Activated naive CD4-positive, alpha-beta T cell treated with anti-CD3 and anti-CD28 coated beads for 36 hours (primary cell): ENCODE measurements at regions not wholly inside any gene's neighbourhood (a gene's known extent, or its start where the extent isn't known, plus 50 kb on each side); places are given as distances from the start of the nearest gene placed in this dataset.

Experiments used
- CTCF ChIA-PET: fragments of 350-600 bp; sonication (Branson Sonifier 250); formaldehyde crosslinking; loops from one replicate; lab custom pipeline; 2021; ENCODE audit warnings: antibody characterized with exemption; lab: Charles Lee
- DNase-seq: peaks from one replicate; pipeline ENCODE4 v3.0.0-alpha.2; 2020
- H3K27ac Mint-ChIP-seq: one replicate; pipeline ENCODE4 v1.8.0; 2021; ENCODE audit warnings: mild to moderate bottlenecking, mixed read lengths
- H3K27me3 Mint-ChIP-seq: one replicate; pipeline ENCODE4 v1.8.0; 2021; ENCODE audit warnings: low read depth, mixed read lengths
- H3K36me3 Mint-ChIP-seq: one replicate; pipeline ENCODE4 v1.8.0; 2021; ENCODE audit warnings: low read depth, mixed read lengths
- H3K4me1 Mint-ChIP-seq: one replicate; pipeline ENCODE4 v1.8.0; 2021; ENCODE audit warnings: low read depth, mixed read lengths
- H3K4me3 Mint-ChIP-seq: one replicate; pipeline ENCODE4 v1.8.0; 2021; ENCODE audit warnings: mild to moderate bottlenecking, moderate library complexity, mixed read lengths
- H3K9me3 Mint-ChIP-seq: one replicate; pipeline ENCODE4 v1.8.0; 2021; ENCODE audit warnings: mixed read lengths
- intact Hi-C: fragments of 100-400 bp; cut with micrococcal nuclease; formaldehyde crosslinking; loops from one replicate; pipeline ENCODE4 v1.15.1; 2023

- no peak for DNase-seq
- intact Hi-C loops, result no loop called here
- no peaks in the 10 kb centered on the region for H3K4me1 Mint-ChIP-seq
- no peak overlapping the region for H3K4me3 Mint-ChIP-seq
- H3K9me3 Mint-ChIP-seq, result peaks cover 3% of the 10 kb centered on the region
- no peaks in the 10 kb centered on the region for H3K36me3 Mint-ChIP-seq
- no peaks in the 10 kb centered on the region for H3K27me3 Mint-ChIP-seq
- CTCF ChIA-PET, result interaction anchor here (1.0 kb wide), 1 partner anchor 227 kb away, joined by 3 read pairs; no protein-coding TSS in a partner anchor
- H3K27ac Mint-ChIP-seq, result no peak overlapping the region
Observed at GRCh38 chr14:44108601-44109000, 398.5 kb downstream of the FSCB start.

GRCh38 chr14:44107156-44107555 lies 399.9 kb downstream of the FSCB start:
- Mint-ChIP-seq H3K36me3 (no peaks in the 10 kb centered on the region), H3K9me3 (peaks cover 3% of the 10 kb centered on the region), H3K27me3 (no peaks in the 10 kb centered on the region), H3K4me3 (no peak overlapping the region), H3K4me1 (no peaks in the 10 kb centered on the region), H3K27ac (no peak overlapping the region)
- CTCF ChIA-PET, result no interaction called here
- intact Hi-C loops, result no loop called here
- DNase-seq, result no peak

- H3K9me3 Mint-ChIP-seq, result peaks cover 2% of the 10 kb centered on the region
Observed at GRCh38 chr14:44099743-44100488, 407.2 kb downstream of the FSCB start.

GRCh38 chr14:44081146-44081545 lies 425.9 kb downstream of the FSCB start:
- H3K9me3 Mint-ChIP-seq, result peaks cover 12% of the 10 kb centered on the region
- no peak overlapping the region for H3K4me3 Mint-ChIP-seq
- H3K4me1 Mint-ChIP-seq, result no peaks in the 10 kb centered on the region
- CTCF ChIA-PET, result no interaction called here
- H3K36me3 Mint-ChIP-seq, result no peaks in the 10 kb centered on the region
- DNase-seq, result no peak
- no peak overlapping the region for H3K27ac Mint-ChIP-seq
- intact Hi-C loops, result no loop called here
- H3K27me3 Mint-ChIP-seq, result no peaks in the 10 kb centered on the region

More at GRCh38 chr14:44099743-44100488, 407.2 kb downstream of the FSCB start:
- DNase-seq, result no peak
- intact Hi-C loops, result no loop called here
- H3K27ac Mint-ChIP-seq, result no peak overlapping the region
- H3K27me3 Mint-ChIP-seq, result no peaks in the 10 kb centered on the region
- no peaks in the 10 kb centered on the region for H3K4me1 Mint-ChIP-seq
- CTCF ChIA-PET, result no interaction called here
- H3K36me3 Mint-ChIP-seq, result no peaks in the 10 kb centered on the region
- H3K4me3 Mint-ChIP-seq, result no peak overlapping the region

- no peaks in the 10 kb centered on the region for H3K9me3 Mint-ChIP-seq
- H3K27ac Mint-ChIP-seq, result no peak overlapping the region
- no peaks in the 10 kb centered on the region for H3K27me3 Mint-ChIP-seq
- no peaks in the 10 kb centered on the region for H3K36me3 Mint-ChIP-seq
- H3K4me3 Mint-ChIP-seq, result no peak overlapping the region
- DNase-seq, result no peak
- intact Hi-C loops, result no loop called here
- H3K4me1 Mint-ChIP-seq, result no peaks in the 10 kb centered on the region
- CTCF ChIA-PET, result no interaction called here
Observed at GRCh38 chr14:44070046-44070445, 437.0 kb downstream of the FSCB start.

GRCh38 chr14:44053422-44053821 lies 453.7 kb downstream of the FSCB start:
- DNase-seq, result no peak
- intact Hi-C loops, result no loop called here
- Mint-ChIP-seq H3K36me3 (no peaks in the 10 kb centered on the region), H3K27ac (no peak overlapping the region), H3K27me3 (no peaks in the 10 kb centered on the region), H3K4me1 (no peaks in the 10 kb centered on the region), H3K4me3 (no peak overlapping the region), H3K9me3 (peaks cover 4% of the 10 kb centered on the region)
- CTCF ChIA-PET, result no interaction called here

GRCh38 chr14:44041700-44042099 lies 465.4 kb downstream of the FSCB start:
- H3K9me3 Mint-ChIP-seq, result peaks cover 12% of the 10 kb centered on the region

GRCh38 chr14:44040561-44040960 lies 466.5 kb downstream of the FSCB start:
- Mint-ChIP-seq H3K27me3 (no peaks in the 10 kb centered on the region), H3K4me1 (no peaks in the 10 kb centered on the region), H3K4me3 (no peak overlapping the region), H3K36me3 (no peaks in the 10 kb centered on the region), H3K27ac (no peak overlapping the region), H3K9me3 (peaks cover 13% of the 10 kb centered on the region)
- intact Hi-C loops, result no loop called here
- CTCF ChIA-PET, result no interaction called here
- DNase-seq, result no peak

More at GRCh38 chr14:44041700-44042099, 465.4 kb downstream of the FSCB start:
- Mint-ChIP-seq H3K4me1 (no peaks in the 10 kb centered on the region), H3K27me3 (no peaks in the 10 kb centered on the region), H3K4me3 (no peak overlapping the region), H3K27ac (no peak overlapping the region), H3K36me3 (no peaks in the 10 kb centered on the region)
- intact Hi-C loops, result no loop called here
- no peak for DNase-seq
- CTCF ChIA-PET, result no interaction called here

- no peak for DNase-seq
- Mint-ChIP-seq H3K27me3 (no peaks in the 10 kb centered on the region), H3K4me3 (no peak overlapping the region), H3K4me1 (no peaks in the 10 kb centered on the region), H3K9me3 (peaks cover 15% of the 10 kb centered on the region), H3K27ac (no peak overlapping the region), H3K36me3 (no peaks in the 10 kb centered on the region)
- CTCF ChIA-PET, result interaction anchor here (0.7 kb wide), 1 partner anchor 313 kb away, joined by 4 read pairs; no protein-coding TSS in a partner anchor
- intact Hi-C loops, result no loop called here
Observed at GRCh38 chr14:44036248-44036647, 470.8 kb downstream of the FSCB start.

- Mint-ChIP-seq H3K27ac (no peak overlapping the region), H3K4me1 (no peaks in the 10 kb centered on the region), H3K36me3 (no peaks in the 10 kb centered on the region), H3K9me3 (peaks cover 15% of the 10 kb centered on the region), H3K4me3 (no peak overlapping the region), H3K27me3 (no peaks in the 10 kb centered on the region)
- CTCF ChIA-PET, result interaction anchor here (0.7 kb wide), 1 partner anchor 312 kb away, joined by 4 read pairs; no protein-coding TSS in a partner anchor
- intact Hi-C loops, result no loop called here
- DNase-seq, result no peak
Observed at GRCh38 chr14:44035707-44036106, 471.4 kb downstream of the FSCB start.

- intact Hi-C loops, result no loop called here
- H3K9me3 Mint-ChIP-seq, result peaks cover 4% of the 10 kb centered on the region
Observed at GRCh38 chr14:44030831-44031383, 476.2 kb downstream of the FSCB start.

GRCh38 chr14:44029933-44030332 lies 477.1 kb downstream of the FSCB start:
- no peaks in the 10 kb centered on the region for H3K36me3 Mint-ChIP-seq
- CTCF ChIA-PET, result no interaction called here
- H3K4me3 Mint-ChIP-seq, result no peak overlapping the region
- H3K27ac Mint-ChIP-seq, result no peak overlapping the region
- intact Hi-C loops, result no loop called here
- no peaks in the 10 kb centered on the region for H3K4me1 Mint-ChIP-seq
- no peaks in the 10 kb centered on the region for H3K27me3 Mint-ChIP-seq
- peaks cover 4% of the 10 kb centered on the region for H3K9me3 Mint-ChIP-seq
- DNase-seq, result no peak

More at GRCh38 chr14:44030831-44031383, 476.2 kb downstream of the FSCB start:
- Mint-ChIP-seq H3K4me1 (no peaks in the 10 kb centered on the region), H3K4me3 (no peak overlapping the region), H3K27ac (no peak overlapping the region), H3K36me3 (no peaks in the 10 kb centered on the region), H3K27me3 (no peaks in the 10 kb centered on the region)
- no peak for DNase-seq
- CTCF ChIA-PET, result interaction anchor here (0.5 kb wide), 1 partner anchor 540 kb away, joined by 3 read pairs; no protein-coding TSS in a partner anchor

- H3K4me3 Mint-ChIP-seq, result no peak overlapping the region
- DNase-seq, result no peak
- no peaks in the 10 kb centered on the region for H3K4me1 Mint-ChIP-seq
- peaks cover 4% of the 10 kb centered on the region for H3K9me3 Mint-ChIP-seq
- H3K27ac Mint-ChIP-seq, result no peak overlapping the region
- H3K27me3 Mint-ChIP-seq, result no peaks in the 10 kb centered on the region
- CTCF ChIA-PET, result no interaction called here
- intact Hi-C loops, result no loop called here
- H3K36me3 Mint-ChIP-seq, result no peaks in the 10 kb centered on the region
Observed at GRCh38 chr14:44027397-44027796, 479.7 kb downstream of the FSCB start.
